Neural crest cell (in vitro differentiated cells): ENCODE measurements at regions not wholly inside any gene's neighbourhood (a gene's known extent, or its start where the extent isn't known, plus 50 kb on each side); places are given as distances from the start of the nearest gene placed in this dataset.

Experiments used
- DNase-seq: peaks from one replicate; pipeline ENCODE4 v3.0.0; 2021; ENCODE audit warnings: low read depth, mixed read lengths, low spot score
- H3K27ac Mint-ChIP-seq: one replicate; pipeline ENCODE4 v1.8.0; 2021; ENCODE audit warnings: mild to moderate bottlenecking, mixed read lengths; ENCODE audit not compliant: unreplicated experiment
- H3K27me3 Mint-ChIP-seq: 2 replicates; pipeline ENCODE4 v1.8.0; 2021; ENCODE audit warnings: low read depth, mild to moderate bottlenecking, mixed read lengths
- H3K36me3 Mint-ChIP-seq: 2 replicates; pipeline ENCODE4 v1.8.0; 2021; ENCODE audit warnings: low read depth, mild to moderate bottlenecking, mixed read lengths
- H3K4me1 Mint-ChIP-seq: 2 replicates; pipeline ENCODE4 v1.8.0; 2021; ENCODE audit warnings: mixed read lengths
- H3K4me3 Mint-ChIP-seq: one replicate; pipeline ENCODE4 v1.8.0; 2021; ENCODE audit warnings: mild to moderate bottlenecking, mixed read lengths
- H3K9me3 Mint-ChIP-seq: 2 replicates; pipeline ENCODE4 v1.8.0; 2021; ENCODE audit warnings: mixed read lengths
- TF ChIP-seq, protein P1 (sequence below): fragments of 200-600 bp; sonication (generic); conservative IDR thresholded peaks from 2 replicates; pipeline ENCODE4 v1.5.0; 2021; ENCODE audit warnings: antibody characterized with exemption, mild to moderate bottlenecking

DNA sequence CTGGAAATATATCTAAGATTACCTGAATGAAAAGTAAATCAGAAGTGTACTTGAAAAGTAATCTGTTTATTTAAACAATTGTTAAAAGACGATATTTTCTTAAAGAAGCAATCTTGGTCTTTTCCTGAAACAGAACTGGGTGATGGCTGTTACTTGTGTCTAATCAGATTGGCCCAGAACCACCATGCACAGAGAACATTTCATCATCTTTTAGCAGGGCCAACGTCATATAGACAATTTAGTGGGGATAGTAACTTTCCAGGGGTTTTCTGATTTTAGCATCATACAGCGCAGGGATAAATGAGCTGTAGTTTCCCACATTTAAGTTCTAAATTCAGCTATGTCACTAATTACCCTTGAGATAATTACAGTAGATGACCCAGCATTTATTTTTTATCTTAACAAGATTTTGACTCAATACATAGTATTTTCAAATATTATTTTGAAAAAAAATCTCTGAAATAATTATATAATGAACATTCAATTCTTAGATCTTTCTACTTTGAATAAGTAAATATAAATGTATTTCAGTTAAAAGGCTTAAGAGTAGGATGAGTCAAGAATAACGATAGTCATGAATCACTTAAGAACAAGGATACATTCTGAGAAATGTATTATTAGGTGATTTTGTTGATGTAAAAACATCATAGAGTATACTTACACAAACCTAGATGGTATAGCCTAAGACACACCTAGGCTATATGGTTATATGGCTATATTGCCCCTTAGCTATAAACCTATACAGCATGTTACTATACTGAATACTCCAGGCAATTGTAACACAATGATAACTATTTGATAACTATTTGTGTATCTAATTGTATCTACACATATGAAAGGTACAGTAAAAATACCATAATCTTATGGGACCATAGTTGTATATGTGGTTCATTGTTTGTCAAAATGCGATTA, 103.8 kb upstream of the MME start:
- H3K4me1 Mint-ChIP-seq = no peaks in the 10 kb centered on the region
- TF ChIP-seq, protein P1, sequence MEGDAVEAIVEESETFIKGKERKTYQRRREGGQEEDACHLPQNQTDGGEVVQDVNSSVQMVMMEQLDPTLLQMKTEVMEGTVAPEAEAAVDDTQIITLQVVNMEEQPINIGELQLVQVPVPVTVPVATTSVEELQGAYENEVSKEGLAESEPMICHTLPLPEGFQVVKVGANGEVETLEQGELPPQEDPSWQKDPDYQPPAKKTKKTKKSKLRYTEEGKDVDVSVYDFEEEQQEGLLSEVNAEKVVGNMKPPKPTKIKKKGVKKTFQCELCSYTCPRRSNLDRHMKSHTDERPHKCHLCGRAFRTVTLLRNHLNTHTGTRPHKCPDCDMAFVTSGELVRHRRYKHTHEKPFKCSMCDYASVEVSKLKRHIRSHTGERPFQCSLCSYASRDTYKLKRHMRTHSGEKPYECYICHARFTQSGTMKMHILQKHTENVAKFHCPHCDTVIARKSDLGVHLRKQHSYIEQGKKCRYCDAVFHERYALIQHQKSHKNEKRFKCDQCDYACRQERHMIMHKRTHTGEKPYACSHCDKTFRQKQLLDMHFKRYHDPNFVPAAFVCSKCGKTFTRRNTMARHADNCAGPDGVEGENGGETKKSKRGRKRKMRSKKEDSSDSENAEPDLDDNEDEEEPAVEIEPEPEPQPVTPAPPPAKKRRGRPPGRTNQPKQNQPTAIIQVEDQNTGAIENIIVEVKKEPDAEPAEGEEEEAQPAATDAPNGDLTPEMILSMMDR = no peak
- no peaks in the 10 kb centered on the region for H3K36me3 Mint-ChIP-seq
- no peaks in the 10 kb centered on the region for H3K9me3 Mint-ChIP-seq
- no peak for DNase-seq
- no peaks in the 10 kb centered on the region for H3K27me3 Mint-ChIP-seq
- H3K4me3 Mint-ChIP-seq = no peak overlapping the region
- no peak overlapping the region for H3K27ac Mint-ChIP-seq

DNA sequence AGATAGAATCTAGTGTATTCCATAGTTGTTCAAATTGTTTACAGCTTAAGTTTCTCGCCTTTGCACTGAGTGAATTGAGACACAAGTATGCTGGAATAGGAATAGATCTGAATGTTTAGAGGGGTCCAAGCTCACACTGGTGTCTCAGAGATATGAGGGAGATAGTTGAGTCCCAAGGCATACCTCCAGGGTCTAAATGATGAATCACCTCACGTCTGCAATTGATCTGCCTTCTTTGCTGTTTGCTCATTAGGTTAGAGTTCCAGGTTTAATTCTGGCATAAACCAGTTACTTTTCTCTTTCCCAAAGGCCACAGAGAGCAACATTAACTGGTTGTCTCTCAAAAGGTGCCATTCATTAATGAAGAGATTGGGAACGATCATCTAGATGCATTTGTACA, 106.3 kb upstream of the MME start:
- no peak for DNase-seq
- H3K27me3 Mint-ChIP-seq = no peaks in the 10 kb centered on the region
- H3K27ac Mint-ChIP-seq = no peak overlapping the region
- no peaks in the 10 kb centered on the region for H3K4me1 Mint-ChIP-seq
- no peak overlapping the region for H3K4me3 Mint-ChIP-seq
- H3K36me3 Mint-ChIP-seq = no peaks in the 10 kb centered on the region
- H3K9me3 Mint-ChIP-seq = no peaks in the 10 kb centered on the region
- TF ChIP-seq, protein P1 = no peak

DNA sequence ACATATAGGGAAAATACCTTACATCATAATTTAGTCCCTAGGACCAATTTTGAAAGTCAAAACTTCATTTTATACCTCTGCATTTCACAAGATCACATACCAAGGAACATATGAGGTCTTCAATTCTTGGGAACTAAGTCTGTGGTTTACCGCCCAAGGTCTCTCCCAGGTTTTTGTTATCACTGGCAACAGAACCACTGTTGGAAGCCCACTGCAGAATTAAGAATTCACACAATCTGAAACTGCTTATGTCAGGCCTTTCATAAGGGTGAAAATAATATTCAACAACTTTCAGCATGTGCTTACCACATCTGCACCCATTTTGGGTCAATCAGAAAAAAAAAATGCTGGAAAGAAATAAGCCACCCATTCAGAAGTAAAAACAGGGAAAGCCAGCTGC, 107.2 kb upstream of the MME start:
- Mint-ChIP-seq H3K4me3 (no peak overlapping the region), H3K27ac (no peak overlapping the region), H3K9me3 (no peaks in the 10 kb centered on the region), H3K36me3 (no peaks in the 10 kb centered on the region), H3K4me1 (no peaks in the 10 kb centered on the region), H3K27me3 (no peaks in the 10 kb centered on the region)
- DNase-seq = no peak
- TF ChIP-seq, protein P1 = no peak

DNA sequence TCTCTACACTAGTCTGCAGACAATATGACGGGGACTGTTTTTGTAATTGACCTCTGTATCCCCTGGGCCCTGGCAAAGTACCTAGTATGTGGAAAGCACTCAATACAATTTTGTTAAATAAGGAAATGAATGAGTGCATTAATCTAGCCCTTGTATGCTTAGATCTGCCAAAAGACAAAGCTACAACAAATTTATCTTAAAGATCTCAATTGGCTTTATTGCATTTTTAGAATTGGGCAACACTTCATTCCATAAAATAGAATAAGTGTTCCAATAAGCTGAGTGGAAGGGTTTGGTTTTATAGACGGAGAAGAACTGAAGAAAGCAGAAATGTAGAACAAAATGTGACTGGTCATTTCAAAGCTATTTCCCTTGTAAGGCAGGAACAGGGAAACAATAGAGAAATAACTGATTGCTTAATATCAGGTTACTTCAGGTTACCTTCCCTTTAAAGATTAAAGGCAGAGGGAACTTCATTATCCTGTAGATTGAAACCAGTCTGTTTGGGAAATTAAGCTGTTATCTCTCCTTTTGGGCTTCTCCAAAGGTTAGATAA, 108.3 kb upstream of the MME start:
- no peaks in the 10 kb centered on the region for H3K27me3 Mint-ChIP-seq
- H3K27ac Mint-ChIP-seq = no peak overlapping the region
- no peak overlapping the region for H3K4me3 Mint-ChIP-seq
- DNase-seq = no peak
- no peaks in the 10 kb centered on the region for H3K9me3 Mint-ChIP-seq
- TF ChIP-seq, protein P1 = no peak
- no peaks in the 10 kb centered on the region for H3K36me3 Mint-ChIP-seq
- H3K4me1 Mint-ChIP-seq = no peaks in the 10 kb centered on the region

DNA sequence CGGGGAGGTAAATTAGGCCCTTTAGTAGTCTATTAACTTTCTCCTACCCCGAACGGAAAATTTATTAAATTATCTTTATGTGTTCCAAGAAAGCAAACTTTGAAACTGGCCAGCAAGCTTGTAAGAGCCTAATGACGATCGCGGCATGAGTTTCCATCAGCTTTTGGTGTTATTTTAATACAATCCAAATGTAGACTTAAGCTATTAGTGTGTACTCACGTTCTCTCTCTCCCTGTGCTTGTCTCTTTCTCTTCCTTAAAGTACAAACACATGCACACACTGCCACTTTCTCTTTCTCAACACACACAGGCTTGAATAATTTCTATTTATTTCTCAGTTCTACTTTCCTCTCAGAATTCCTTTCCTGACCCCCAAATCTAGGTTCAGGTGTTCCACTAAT, 108.8 kb upstream of the MME start:
- no peaks in the 10 kb centered on the region for H3K4me1 Mint-ChIP-seq
- DNase-seq = no peak
- TF ChIP-seq, protein P1 = no peak
- H3K36me3 Mint-ChIP-seq = no peaks in the 10 kb centered on the region
- no peaks in the 10 kb centered on the region for H3K27me3 Mint-ChIP-seq
- H3K4me3 Mint-ChIP-seq = no peak overlapping the region
- no peak overlapping the region for H3K27ac Mint-ChIP-seq
- no peaks in the 10 kb centered on the region for H3K9me3 Mint-ChIP-seq
